Breast epithelium (tissue), 3 donors: ENCODE measurements at regions not wholly inside any gene's neighbourhood (a gene's known extent, or its start where the extent isn't known, plus 50 kb on each side); places are given as distances from the start of the nearest gene placed in this dataset.

Experiments used
- POLR2A ChIP-seq: fragments of 450-650 bp; IDR thresholded peaks from one replicate; pipeline ENCODE4 v1.6.1; 2016; ENCODE audit warnings: antibody characterized with exemption, mild to moderate bottlenecking, moderate library complexity
- POLR2AphosphoS5 ChIP-seq, 3 donors: sonication (generic); formaldehyde crosslinking; IDR thresholded peaks; one replicate each; pipeline ENCODE4 v1.6.1; 2017; ENCODE audit warnings: antibody characterized with exemption in 3 of 3
- TF ChIP-seq, protein P1 (sequence below), 3 donors: fragments of 450-650 bp; IDR thresholded peaks; one replicate each; pipeline ENCODE4 v1.5.1; 2016 to 2017; ENCODE audit warnings: antibody characterized with exemption in 3 of 3, mild to moderate bottlenecking in 3 of 3, moderate library complexity in 3 of 3

DNA sequence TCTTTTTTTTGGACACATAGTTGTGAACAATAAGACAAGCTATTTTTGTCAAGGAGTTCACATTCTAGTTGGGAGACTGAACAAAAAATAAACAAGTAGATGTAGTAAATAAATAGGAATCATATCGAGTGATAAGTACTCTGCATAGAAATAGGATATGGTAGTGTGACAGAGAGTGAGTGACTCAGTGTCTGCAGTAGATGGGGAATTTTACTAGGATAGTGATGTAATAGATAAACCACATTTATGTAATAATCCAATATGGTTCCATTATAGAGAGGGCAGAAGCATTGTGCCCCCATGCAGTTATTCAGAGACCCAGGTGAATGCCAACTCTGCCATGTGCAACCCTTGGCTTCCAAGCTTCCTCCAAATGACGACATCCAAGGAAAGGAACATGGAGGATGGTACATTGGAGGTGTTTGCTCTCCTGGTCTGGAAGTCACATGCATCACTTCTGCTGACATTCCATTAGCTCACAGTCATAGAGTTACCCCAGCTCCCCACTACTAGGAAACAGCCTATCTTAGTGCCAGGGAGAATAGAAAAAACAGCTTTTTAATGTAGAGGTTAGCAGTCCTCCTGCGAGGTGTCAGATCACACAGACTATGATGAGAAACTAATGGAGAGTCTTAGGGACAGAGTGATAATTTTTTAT is 595.4 kb downstream of the NYAP2 start:
- TF ChIP-seq, protein P1, sequence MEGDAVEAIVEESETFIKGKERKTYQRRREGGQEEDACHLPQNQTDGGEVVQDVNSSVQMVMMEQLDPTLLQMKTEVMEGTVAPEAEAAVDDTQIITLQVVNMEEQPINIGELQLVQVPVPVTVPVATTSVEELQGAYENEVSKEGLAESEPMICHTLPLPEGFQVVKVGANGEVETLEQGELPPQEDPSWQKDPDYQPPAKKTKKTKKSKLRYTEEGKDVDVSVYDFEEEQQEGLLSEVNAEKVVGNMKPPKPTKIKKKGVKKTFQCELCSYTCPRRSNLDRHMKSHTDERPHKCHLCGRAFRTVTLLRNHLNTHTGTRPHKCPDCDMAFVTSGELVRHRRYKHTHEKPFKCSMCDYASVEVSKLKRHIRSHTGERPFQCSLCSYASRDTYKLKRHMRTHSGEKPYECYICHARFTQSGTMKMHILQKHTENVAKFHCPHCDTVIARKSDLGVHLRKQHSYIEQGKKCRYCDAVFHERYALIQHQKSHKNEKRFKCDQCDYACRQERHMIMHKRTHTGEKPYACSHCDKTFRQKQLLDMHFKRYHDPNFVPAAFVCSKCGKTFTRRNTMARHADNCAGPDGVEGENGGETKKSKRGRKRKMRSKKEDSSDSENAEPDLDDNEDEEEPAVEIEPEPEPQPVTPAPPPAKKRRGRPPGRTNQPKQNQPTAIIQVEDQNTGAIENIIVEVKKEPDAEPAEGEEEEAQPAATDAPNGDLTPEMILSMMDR (IDR thresholded peaks at IDR 0.05), result no peak
- TF ChIP-seq POLR2AphosphoS5 (IDR thresholded peaks at IDR 0.05) (no peak), POLR2A (no peak)
